ENCODE measurements at regions not wholly inside any gene's neighbourhood (a gene's known extent, or its start where the extent isn't known, plus 50 kb on each side); places are given as distances from the start of the nearest gene placed in this dataset.

- ATAC-seq (peak; percentile 29; the same call in 1 of the 2 replicates), DNase-seq (ENCODE audit: low read depth, low spot score) (peak; percentile 66)
- Histone ChIP-seq H3K79me2 (ENCODE audit: insufficient read depth, low read length) (no peaks in the 10 kb centered on the region), H3K9me3 (ENCODE audit: control insufficient read depth in 1 of 2, insufficient read depth in 1 of 2, low read depth in 1 of 2, low read length in 2 of 2) (no peaks in the 10 kb centered on the region), H4K20me1 (ENCODE audit: insufficient read depth) (no peaks in the 10 kb centered on the region), H3K9ac (ENCODE audit: low read length) (peak overlapping the region; percentile 56), H3K9me2 (ENCODE audit: insufficient read depth) (no peaks in the 10 kb centered on the region; the same call in 1 of the 2 replicates), H3K27me3 (ENCODE audit: insufficient read depth, low read length) (no peaks in the 10 kb centered on the region), H3K4me2 (ENCODE audit: low read length) (peak overlapping the region; percentile 56), H3K36me3 (ENCODE audit: control insufficient read depth in 1 of 2, insufficient read depth in 2 of 2, low read length in 2 of 2) (no peaks in the 10 kb centered on the region), H3K4me1 (ENCODE audit: control insufficient read depth in 1 of 2, insufficient read depth in 2 of 2, low read length in 2 of 2) (peaks cover 58 to 80% of the 10 kb centered on the region in 2 experiments), H3K4me3 (replicated peaks in 1 of 2; ENCODE audit: low read depth in 1 of 2, low read length in 2 of 2) (peak overlapping the region in 1 of 2 experiments; percentile 39; a peak in 1 of 4 replicates), H2AFZ (ENCODE audit: low read depth, low read length, poor library complexity, severe bottlenecking) (no peak overlapping the region), H3K27ac (ENCODE audit: low read depth, low read length) (peak overlapping the region; percentile 88)
- CTCF ChIA-PET: interaction anchor here (1.3 to 1.5 kb wide), 2 partner anchors 268 to 521 kb away, joined by 3 read pairs; no protein-coding TSS in a partner anchor
- intact Hi-C loops (cut with micrococcal nuclease): loop anchor here (1.0 to 10.0 kb wide), 6 partner anchors 262 to 813 kb away; partner anchors contain the start of gene KLF4
- TSS peak; percentile 46 for BruUV-seq (replicated peaks)
- TF ChIP-seq SRF (IDR thresholded peaks at IDR 0.05; ENCODE audit: low read depth) (no peak), YY1 (IDR thresholded peaks at IDR 0.05; ENCODE audit: extremely low read depth, insufficient replicate concordance, low read depth, low read length) (peak; percentile 29), POLR2AphosphoS5 (IDR thresholded peaks at IDR 0.05; ENCODE audit: low read depth, low read length) (peak; percentile 70)
- POLR2A ChIA-PET: interaction anchor here (1.4 to 2.2 kb wide), 3 partner anchors 40 to 297 kb away, joined by 3 to 9 read pairs (median 3); no protein-coding TSS in a partner anchor
- RAD21 ChIA-PET (ENCODE audit: low non-redundant PET in 1 of 2, low total read pairs in 2 of 2, uncharacterized antibody in 2 of 2, unreplicated experiment in 2 of 2): interaction anchor here in 1 of 2 experiments (1.2 kb wide), 1 partner anchor 40 kb away, joined by 3 read pairs; no protein-coding TSS in a partner anchor
These were observed 262.1 kb upstream of the KLF4 start for GRCh38 chr9:107751567-107752210.

GRCh38 chr9:107750741-107751566 is 261.4 kb upstream of the KLF4 start:
- Histone ChIP-seq H4K20me1 (ENCODE audit: insufficient read depth) (no peaks in the 10 kb centered on the region), H2AFZ (ENCODE audit: low read depth, low read length, poor library complexity, severe bottlenecking) (no peak overlapping the region), H3K9ac (ENCODE audit: low read length) (peak overlapping the region; percentile 56), H3K27ac (ENCODE audit: low read depth, low read length) (peak overlapping the region; percentile 88), H3K4me1 (ENCODE audit: control insufficient read depth in 1 of 2, insufficient read depth in 2 of 2, low read length in 2 of 2) (peaks cover 51 to 73% of the 10 kb centered on the region in 2 experiments), H3K27me3 (ENCODE audit: insufficient read depth, low read length) (no peaks in the 10 kb centered on the region), H3K9me2 (ENCODE audit: insufficient read depth) (no peaks in the 10 kb centered on the region; the same call in 1 of the 2 replicates), H3K79me2 (ENCODE audit: insufficient read depth, low read length) (no peaks in the 10 kb centered on the region), H3K4me3 (replicated peaks in 1 of 2; ENCODE audit: low read depth in 1 of 2, low read length in 2 of 2) (peak overlapping the region in 1 of 2 experiments; percentile 39; a peak in 2 of 4 replicates), H3K36me3 (ENCODE audit: control insufficient read depth in 1 of 2, insufficient read depth in 2 of 2, low read length in 2 of 2) (no peaks in the 10 kb centered on the region), H3K4me2 (ENCODE audit: low read length) (peak overlapping the region; percentile 56), H3K9me3 (ENCODE audit: control insufficient read depth in 1 of 2, insufficient read depth in 1 of 2, low read depth in 1 of 2, low read length in 2 of 2) (no peaks in the 10 kb centered on the region)
- intact Hi-C loops (cut with micrococcal nuclease): loop anchor here (2.0 to 10.0 kb wide), 5 partner anchors 266 to 814 kb away; no protein-coding TSS in a partner anchor
- DNase-seq (ENCODE audit: low read depth, low spot score): peak; percentile 81
- peak; percentile 23 for ATAC-seq
- ChIA-PET CTCF (interaction anchor here (1.3 to 1.5 kb wide), 2 partner anchors 267 to 522 kb away, joined by 3 read pairs; no protein-coding TSS in a partner anchor), RAD21 (ENCODE audit: low non-redundant PET in 1 of 2, low total read pairs in 2 of 2, uncharacterized antibody in 2 of 2, unreplicated experiment in 2 of 2) (interaction anchor here in 1 of 2 experiments (1.2 kb wide), 1 partner anchor 40 kb away, joined by 3 read pairs; no protein-coding TSS in a partner anchor), POLR2A (interaction anchor here (0.6 to 2.2 kb wide), 4 partner anchors 11 to 303 kb away, joined by 3 to 9 read pairs (median 3); no protein-coding TSS in a partner anchor)
- TF ChIP-seq YY1 (IDR thresholded peaks at IDR 0.05; ENCODE audit: extremely low read depth, insufficient replicate concordance, low read depth, low read length) (no peak), POLR2AphosphoS5 (IDR thresholded peaks at IDR 0.05; ENCODE audit: low read depth, low read length) (peak; percentile 45)
- no TSS peak for BruUV-seq (replicated peaks)

All from HCT116 (cell line).